ENCODE measurements at regions not wholly inside any gene's neighbourhood (a gene's known extent, or its start where the extent isn't known, plus 50 kb on each side); places are given as distances from the start of the nearest gene placed in this dataset.

GRCh38 chr22:48486558-48486957 is 1341.1 kb downstream of the BRD1 start:
- TF ChIP-seq EZH2 (IDR thresholded peaks at IDR 0.05; ENCODE audit: insufficient read depth, poor library complexity, severe bottlenecking) (no peak), EZH2phosphoT487 (IDR thresholded peaks at IDR 0.05; ENCODE audit: insufficient read depth, low read depth) (no peak)
